GM21528 (cell line): ENCODE measurements at regions not wholly inside any gene's neighbourhood (a gene's known extent, or its start where the extent isn't known, plus 50 kb on each side); places are given as distances from the start of the nearest gene placed in this dataset.
"Not testable (repeated sequence)": the region's sequence is repeated elsewhere in the genome, so short reads cannot be mapped to it uniquely, and the experiment has no call there.

Experiments
- ATAC-seq: cut with Tn5 transposase; IDR thresholded peaks from one replicate; pipeline ENCODE4 v1.9.1; 2021; ENCODE audit warnings: mild to moderate bottlenecking, moderate library complexity; ENCODE audit not compliant: unreplicated experiment, low FRiP score

- ATAC-seq: no peak
Measured at GRCh38 chr14:44392984-44393383, 114.1 kb downstream of the FSCB start.

GRCh38 chr14:44388306-44388705 is 118.8 kb downstream of the FSCB start:
- ATAC-seq: no peak

- no peak for ATAC-seq
Measured at GRCh38 chr14:44385906-44386305, 121.2 kb downstream of the FSCB start.

GRCh38 chr14:44385296-44385695 is 121.8 kb downstream of the FSCB start:
- not testable (repeated sequence) for ATAC-seq

- ATAC-seq: not testable (repeated sequence)
Measured at GRCh38 chr14:44384601-44385293, 122.3 kb downstream of the FSCB start.

GRCh38 chr14:44384093-44384492 is 123.0 kb downstream of the FSCB start:
- no peak for ATAC-seq

GRCh38 chr14:44383636-44384035 is 123.4 kb downstream of the FSCB start:
- ATAC-seq: no peak

- ATAC-seq: no peak
Measured at GRCh38 chr14:44379292-44379977, 127.6 kb downstream of the FSCB start.

- no peak for ATAC-seq
Measured at GRCh38 chr14:44374906-44375305, 132.2 kb downstream of the FSCB start.

- ATAC-seq: no peak
Measured at GRCh38 chr14:44372807-44373489, 134.1 kb downstream of the FSCB start.

- no peak for ATAC-seq
Measured at GRCh38 chr14:44372231-44372630, 134.9 kb downstream of the FSCB start.

- no peak for ATAC-seq
Measured at GRCh38 chr14:44370727-44371126, 136.4 kb downstream of the FSCB start.

GRCh38 chr14:44369401-44370123 is 137.5 kb downstream of the FSCB start:
- ATAC-seq: no peak

- ATAC-seq: no peak
Measured at GRCh38 chr14:44361083-44361482, 146.0 kb downstream of the FSCB start.

- ATAC-seq: no peak
Measured at GRCh38 chr14:44353805-44354204, 153.3 kb downstream of the FSCB start.

- ATAC-seq: no peak
Measured at GRCh38 chr14:44352201-44352600, 154.9 kb downstream of the FSCB start.

GRCh38 chr14:44347316-44347715 is 159.8 kb downstream of the FSCB start:
- no peak for ATAC-seq

GRCh38 chr14:44341116-44341515 is 166.0 kb downstream of the FSCB start:
- no peak for ATAC-seq

GRCh38 chr14:44339862-44340261 is 167.2 kb downstream of the FSCB start:
- no peak for ATAC-seq

- no peak for ATAC-seq
Measured at GRCh38 chr14:44339231-44339630, 167.9 kb downstream of the FSCB start.

GRCh38 chr14:44317441-44317746 is 189.7 kb downstream of the FSCB start:
- no peak for ATAC-seq
